Nephron (organoid): ENCODE measurements at regions not wholly inside any gene's neighbourhood (a gene's known extent, or its start where the extent isn't known, plus 50 kb on each side); places are given as distances from the start of the nearest gene placed in this dataset.

Experiments
- H3K27ac Mint-ChIP-seq, 3 experiments: 2 replicates each; pipeline ENCODE4 v1.8.0; 2020; ENCODE audit warnings: mixed read lengths in 3 of 3, mild to moderate bottlenecking in 2 of 3, moderate library complexity in 1 of 3
- H3K27me3 Mint-ChIP-seq: 2 replicates; pipeline ENCODE4 v1.8.0; 2021; ENCODE audit warnings: low read depth, mild to moderate bottlenecking, moderate library complexity, mixed read lengths
- H3K36me3 Mint-ChIP-seq: 2 replicates; pipeline ENCODE4 v1.8.0; 2020; ENCODE audit warnings: low read depth, mixed read lengths
- H3K4me1 Mint-ChIP-seq: 2 replicates; pipeline ENCODE4 v1.8.0; 2020; ENCODE audit warnings: mixed read lengths
- H3K4me3 Mint-ChIP-seq, 3 experiments: 2 replicates each; pipeline ENCODE4 v1.8.0; 2020; ENCODE audit warnings: mild to moderate bottlenecking in 3 of 3, mixed read lengths in 3 of 3, moderate library complexity in 2 of 3
- H3K9me3 Mint-ChIP-seq: 2 replicates; pipeline ENCODE4 v1.8.0; 2020; ENCODE audit warnings: mixed read lengths
- CTCF ChIP-seq, 3 experiments: fragments of 200-600 bp; sonication (generic); IDR thresholded peaks; one replicate each; pipeline ENCODE4 v1.5.0; 2021; ENCODE audit warnings: antibody characterized with exemption in 3 of 3; ENCODE audit not compliant: unreplicated experiment in 3 of 3

DNA sequence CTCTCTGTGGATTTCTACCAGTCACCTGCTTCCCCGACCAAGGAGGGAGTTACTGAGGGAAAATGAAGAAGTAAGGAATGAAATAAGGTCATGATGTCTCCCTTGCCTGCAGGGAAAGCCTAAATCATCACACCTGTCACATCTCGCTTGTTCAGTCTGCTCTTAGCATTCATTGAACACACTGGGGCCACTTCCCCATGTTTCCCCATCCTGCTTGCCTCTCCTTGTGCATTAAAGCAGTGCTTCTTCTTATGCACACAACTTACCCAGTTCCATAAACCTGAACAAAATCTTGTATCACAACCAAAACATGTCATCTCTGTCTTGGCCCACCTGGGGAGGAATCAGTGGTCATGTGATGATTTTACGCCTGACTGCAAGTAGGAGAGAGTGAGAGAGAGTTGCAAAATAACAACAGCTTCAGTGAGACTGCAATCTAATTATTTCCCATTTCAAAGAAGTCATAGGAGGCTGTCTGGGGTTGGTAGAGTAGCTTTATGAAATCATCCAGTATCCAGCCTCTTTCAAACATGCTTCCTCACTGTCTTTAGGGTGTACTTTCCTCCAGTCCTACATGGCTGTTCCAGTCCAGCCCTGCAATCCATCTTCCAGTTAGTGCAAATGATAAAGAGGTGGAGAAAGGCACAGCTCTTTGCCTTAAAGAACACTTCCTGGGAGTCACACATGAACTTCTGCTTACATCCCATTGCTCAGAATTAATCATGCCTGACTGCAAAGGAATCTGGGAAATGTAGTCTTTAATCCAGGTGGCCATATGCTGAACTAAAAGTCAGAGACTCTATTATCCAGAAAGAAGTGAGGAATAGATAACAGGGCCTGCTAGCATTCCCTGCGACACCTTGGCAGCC lies 220.1 kb downstream of the HAUS1 start:
- peaks cover 10% of the 10 kb centered on the region for H3K27me3 Mint-ChIP-seq
- H3K9me3 Mint-ChIP-seq: no peaks in the 10 kb centered on the region
- peaks cover 20% of the 10 kb centered on the region for H3K4me1 Mint-ChIP-seq
- no peak for TF ChIP-seq CTCF (IDR thresholded peaks at IDR 0.05; ENCODE audit: unreplicated experiment in 3 of 3)
- peak overlapping the region; percentile 1 to 37 (median 28) for H3K27ac Mint-ChIP-seq
- H3K4me3 Mint-ChIP-seq: no peak overlapping the region
- H3K36me3 Mint-ChIP-seq: no peaks in the 10 kb centered on the region

GRCh38 chr18:46325895-46326294 lies 221.7 kb downstream of the HAUS1 start:
- H3K27me3 Mint-ChIP-seq: peaks cover 10% of the 10 kb centered on the region
- TF ChIP-seq CTCF (IDR thresholded peaks at IDR 0.05; ENCODE audit: unreplicated experiment in 3 of 3): no peak
- H3K36me3 Mint-ChIP-seq: no peaks in the 10 kb centered on the region
- no peaks in the 10 kb centered on the region for H3K9me3 Mint-ChIP-seq
- peaks cover 20% of the 10 kb centered on the region for H3K4me1 Mint-ChIP-seq
- H3K4me3 Mint-ChIP-seq: no peak overlapping the region
- peak overlapping the region in 1 of 3 experiments; percentile 8 for H3K27ac Mint-ChIP-seq

DNA sequence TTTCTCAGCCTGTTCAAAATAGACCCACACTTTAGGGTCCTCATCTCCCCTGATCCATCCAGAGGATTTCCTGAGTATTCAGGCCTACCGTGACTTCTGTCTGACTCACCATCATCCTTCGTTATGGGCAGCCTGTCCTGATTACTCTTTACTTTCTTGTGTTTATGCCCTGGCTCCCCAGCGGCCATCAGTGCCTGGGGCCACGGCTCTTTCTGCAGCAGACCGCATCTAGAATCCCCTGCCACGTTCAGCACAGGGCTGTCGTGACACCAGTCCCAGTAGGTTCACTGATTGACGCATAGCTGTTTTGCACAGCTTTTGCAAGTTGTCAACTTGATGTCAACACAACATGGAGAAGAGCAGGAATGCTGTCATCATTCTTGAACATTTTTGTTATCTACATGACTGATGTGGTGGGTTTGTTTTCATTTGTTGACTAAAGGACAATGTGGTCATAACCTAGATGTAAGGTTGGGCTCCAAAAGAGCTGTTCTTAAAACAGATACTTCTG lies 225.6 kb downstream of the HAUS1 start:
- Mint-ChIP-seq H3K4me3 (no peak overlapping the region), H3K9me3 (no peaks in the 10 kb centered on the region), H3K4me1 (peaks cover 12% of the 10 kb centered on the region), H3K27ac (no peak overlapping the region), H3K36me3 (no peaks in the 10 kb centered on the region), H3K27me3 (peaks cover 23% of the 10 kb centered on the region)
- TF ChIP-seq CTCF (IDR thresholded peaks at IDR 0.05; ENCODE audit: unreplicated experiment in 3 of 3): no peak

DNA sequence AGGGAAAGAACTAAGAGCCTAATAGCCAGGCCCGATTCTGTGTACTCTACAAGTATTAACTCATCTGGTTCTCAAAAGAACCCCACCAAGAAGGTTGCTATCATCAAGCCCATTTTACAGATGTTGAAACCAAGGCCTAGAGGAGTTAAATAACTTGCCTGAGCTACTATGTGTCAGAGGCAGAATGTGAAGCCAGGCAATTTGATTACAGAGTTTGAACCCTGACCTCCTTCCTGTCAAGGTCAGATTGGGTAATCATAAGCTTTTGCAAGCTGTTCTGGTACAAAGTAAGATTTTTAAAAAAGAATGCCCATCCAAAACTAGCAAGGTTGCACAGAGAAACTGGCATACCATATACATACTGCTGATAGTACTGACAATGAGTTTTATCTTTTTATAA lies 227.1 kb downstream of the HAUS1 start:
- peak overlapping the region in 1 of 3 experiments; percentile 12 for H3K4me3 Mint-ChIP-seq
- no peak overlapping the region for H3K27ac Mint-ChIP-seq
- H3K27me3 Mint-ChIP-seq: peaks cover 28% of the 10 kb centered on the region
- H3K4me1 Mint-ChIP-seq: peaks cover 26% of the 10 kb centered on the region
- H3K9me3 Mint-ChIP-seq: no peaks in the 10 kb centered on the region
- TF ChIP-seq CTCF (IDR thresholded peaks at IDR 0.05; ENCODE audit: unreplicated experiment in 3 of 3): no peak
- no peaks in the 10 kb centered on the region for H3K36me3 Mint-ChIP-seq

DNA sequence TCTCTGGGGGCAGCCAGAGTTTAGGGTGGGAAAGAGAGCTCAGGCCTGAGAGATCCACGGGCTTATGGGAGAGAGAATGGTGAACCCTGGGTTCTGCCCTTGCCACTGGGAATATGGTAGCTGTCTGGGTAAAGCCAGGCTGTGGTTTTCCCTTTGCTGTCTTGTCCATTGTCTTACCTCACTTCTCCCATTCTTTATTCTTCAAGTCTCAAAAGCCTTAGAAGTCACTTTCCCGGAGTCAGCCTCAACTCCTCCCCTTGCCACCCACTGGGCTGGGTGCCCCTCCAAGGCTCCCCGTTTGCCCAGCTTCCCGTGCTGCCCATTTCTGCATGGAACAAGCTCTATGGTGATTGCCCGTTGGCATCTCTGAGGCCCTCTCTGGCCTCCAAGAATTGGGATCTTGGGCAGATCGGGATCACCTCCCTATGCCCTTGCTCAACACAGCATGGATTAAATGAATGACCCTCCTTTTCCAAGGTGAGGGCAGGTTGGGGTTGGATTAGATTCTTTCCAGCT lies 228.2 kb downstream of the HAUS1 start:
- H3K4me3 Mint-ChIP-seq: peak overlapping the region; percentile 83 to 88 (median 87)
- H3K36me3 Mint-ChIP-seq: no peaks in the 10 kb centered on the region
- no peak for TF ChIP-seq CTCF (IDR thresholded peaks at IDR 0.05; ENCODE audit: unreplicated experiment in 3 of 3)
- H3K27me3 Mint-ChIP-seq: peaks cover 28% of the 10 kb centered on the region
- H3K27ac Mint-ChIP-seq: peak overlapping the region in 1 of 3 experiments; percentile 34
- H3K4me1 Mint-ChIP-seq: peaks cover 36% of the 10 kb centered on the region
- H3K9me3 Mint-ChIP-seq: no peaks in the 10 kb centered on the region
